ENCODE measurements at regions not wholly inside any gene's neighbourhood (a gene's known extent, or its start where the extent isn't known, plus 50 kb on each side); places are given as distances from the start of the nearest gene placed in this dataset.
A peak's percentile ranks its signal among the peaks of the same experiment; 100 is the strongest.

DNA sequence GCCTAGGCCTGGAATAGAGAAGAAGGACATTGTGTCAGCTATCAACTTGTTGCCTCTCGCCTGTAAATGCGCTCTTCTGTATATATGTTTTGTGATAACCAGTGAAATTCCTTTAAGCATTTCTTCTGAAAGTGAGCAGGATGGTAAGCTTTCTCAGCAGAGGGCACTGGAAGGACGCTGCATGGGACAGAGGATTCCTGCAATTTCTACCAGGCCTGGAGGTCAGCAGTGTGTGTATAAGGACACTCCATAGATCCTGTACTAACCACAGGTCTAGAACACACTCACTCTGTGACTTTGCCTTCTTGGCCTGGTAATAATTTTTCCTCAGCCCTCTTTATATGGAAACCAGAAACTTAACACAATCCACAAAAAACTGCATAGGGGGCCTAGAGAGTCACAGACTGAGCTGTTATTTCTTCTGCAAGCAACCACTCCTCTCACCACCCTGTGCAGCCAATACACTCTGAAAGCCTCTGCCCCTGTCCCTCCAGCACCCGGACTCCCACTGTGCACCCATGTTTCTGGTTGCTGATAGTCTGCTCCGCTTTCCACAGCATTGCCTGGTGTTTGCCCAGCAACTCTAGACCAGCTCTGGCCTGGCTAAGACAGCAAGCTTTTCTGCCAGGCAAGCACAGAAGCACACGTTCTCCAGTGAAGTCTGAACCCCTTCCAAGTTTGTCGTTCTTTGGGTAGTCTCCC is 94.0 kb upstream of the RMST start:
- Histone ChIP-seq H3K27me3 (ENCODE audit: insufficient read depth, insufficient read length) (no peaks in the 10 kb centered on the region), H3K9ac (ENCODE audit: insufficient read length, low read depth) (no peak overlapping the region), H3K4me3 (ENCODE audit: insufficient read length, low read depth) (no peak overlapping the region), H3K36me3 (ENCODE audit: insufficient read depth, insufficient read length, low read length) (no peaks in the 10 kb centered on the region), H3K9me3 (ENCODE audit: insufficient read depth, low read length) (no peaks in the 10 kb centered on the region), H3K4me1 (ENCODE audit: insufficient read depth, insufficient read length) (no peaks in the 10 kb centered on the region)
- TF ChIP-seq SUZ12 (IDR thresholded peaks at IDR 0.05; ENCODE audit: extremely low read depth, insufficient read depth, insufficient read length) = no peak
- TF ChIP-seq YY1 (IDR thresholded peaks at IDR 0.05; ENCODE audit: insufficient read depth, insufficient read length) = no peak
- TF ChIP-seq ZNF274 (IDR thresholded peaks at IDR 0.05; ENCODE audit: low read depth, low read length) = no peak
- DNase-seq (ENCODE audit: low read depth, low spot score) = no peak

DNA sequence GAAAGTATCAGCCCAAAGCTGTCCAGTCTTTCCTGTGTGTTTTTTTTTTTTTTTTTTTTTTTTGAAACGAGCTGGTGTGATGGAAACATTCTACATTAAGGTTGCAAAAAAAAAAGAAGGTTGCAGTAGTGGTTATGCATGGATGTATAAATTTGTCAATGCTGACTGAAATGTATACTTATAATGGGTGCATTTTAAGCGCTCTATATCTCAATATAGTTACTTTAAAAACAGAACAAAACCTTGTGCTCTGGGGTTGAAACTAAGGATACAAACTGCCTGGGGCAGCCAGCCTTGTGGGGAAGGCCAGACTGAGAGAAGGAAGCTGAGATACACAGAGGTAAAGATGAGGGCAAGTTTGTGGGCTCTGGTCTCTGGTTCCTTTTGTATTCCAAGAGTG is 87.3 kb upstream of the RMST start:
- TF ChIP-seq YY1 (IDR thresholded peaks at IDR 0.05; ENCODE audit: insufficient read depth, insufficient read length) = no peak
- no peak for TF ChIP-seq ZNF274 (IDR thresholded peaks at IDR 0.05; ENCODE audit: low read depth, low read length)
- no peak for TF ChIP-seq SUZ12 (IDR thresholded peaks at IDR 0.05; ENCODE audit: extremely low read depth, insufficient read depth, insufficient read length)
- no peak for DNase-seq (ENCODE audit: low read depth, low spot score)
- Histone ChIP-seq H3K27me3 (ENCODE audit: insufficient read depth, insufficient read length) (no peaks in the 10 kb centered on the region), H3K4me3 (ENCODE audit: insufficient read length, low read depth) (no peak overlapping the region), H3K9me3 (ENCODE audit: insufficient read depth, low read length) (0 out of 2 replicates have a peak, but pooled peaks cover 5% of the 10 kb centered on the region), H3K36me3 (ENCODE audit: insufficient read depth, insufficient read length, low read length) (no peaks in the 10 kb centered on the region), H3K4me1 (ENCODE audit: insufficient read depth, insufficient read length) (no peaks in the 10 kb centered on the region), H3K9ac (ENCODE audit: insufficient read length, low read depth) (no peak overlapping the region)

DNA sequence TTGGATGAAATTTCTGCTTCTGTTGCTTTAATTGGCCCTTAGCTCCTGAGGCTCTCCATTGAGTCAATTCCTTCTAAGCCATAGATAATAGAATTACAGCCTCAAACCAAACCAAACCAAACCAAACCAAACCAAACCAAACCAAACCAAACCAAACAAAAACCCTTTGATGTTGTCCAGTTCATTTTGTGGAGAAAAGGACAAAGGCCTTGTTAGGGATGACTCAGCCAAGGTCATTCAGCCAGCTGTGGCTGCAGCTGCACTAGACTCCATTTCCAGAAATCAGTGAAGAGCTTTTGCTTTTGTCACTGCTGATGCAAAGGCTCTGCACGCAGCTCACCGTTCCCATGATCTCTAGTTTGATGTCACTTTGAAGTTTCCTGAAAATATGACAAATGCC is 82.2 kb upstream of the RMST start:
- Histone ChIP-seq H3K36me3 (ENCODE audit: insufficient read depth, insufficient read length, low read length) (no peaks in the 10 kb centered on the region), H3K27me3 (ENCODE audit: insufficient read depth, insufficient read length) (no peaks in the 10 kb centered on the region), H3K4me1 (ENCODE audit: insufficient read depth, insufficient read length) (no peaks in the 10 kb centered on the region), H3K9me3 (ENCODE audit: insufficient read depth, low read length) (0 out of 2 replicates have a peak, but pooled peaks cover 22% of the 10 kb centered on the region), H3K9ac (ENCODE audit: insufficient read length, low read depth) (no peak overlapping the region), H3K4me3 (ENCODE audit: insufficient read length, low read depth) (no peak overlapping the region)
- TF ChIP-seq ZNF274 (IDR thresholded peaks at IDR 0.05; ENCODE audit: low read depth, low read length) (no peak), YY1 (IDR thresholded peaks at IDR 0.05; ENCODE audit: insufficient read depth, insufficient read length) (no peak), SUZ12 (IDR thresholded peaks at IDR 0.05; ENCODE audit: extremely low read depth, insufficient read depth, insufficient read length) (no peak)
- no peak for DNase-seq (ENCODE audit: low read depth, low spot score)

DNA sequence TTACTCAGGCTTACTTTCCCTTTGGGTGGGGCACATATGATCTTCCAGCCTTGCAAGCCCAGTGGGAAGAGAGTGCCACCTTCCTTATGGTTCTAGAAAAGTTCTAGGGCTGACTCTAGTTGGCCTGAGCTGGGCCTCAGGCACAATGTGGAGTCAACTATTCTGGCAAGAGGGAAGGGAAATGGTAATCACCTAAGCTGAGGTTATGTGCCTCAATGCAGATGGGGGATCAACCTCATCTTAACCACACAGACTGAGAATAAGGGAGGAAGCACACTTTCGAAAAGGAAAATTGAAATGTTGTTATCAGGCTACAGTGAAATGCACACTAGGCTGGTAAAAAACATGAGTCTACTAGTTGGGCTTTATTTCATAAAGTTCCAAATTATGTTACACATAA is 77.5 kb upstream of the RMST start:
- no peak for TF ChIP-seq SUZ12 (IDR thresholded peaks at IDR 0.05; ENCODE audit: extremely low read depth, insufficient read depth, insufficient read length)
- TF ChIP-seq ZNF274 (IDR thresholded peaks at IDR 0.05; ENCODE audit: low read depth, low read length) = no peak
- no peak for TF ChIP-seq YY1 (IDR thresholded peaks at IDR 0.05; ENCODE audit: insufficient read depth, insufficient read length)
- H3K4me1 ChIP-seq (ENCODE audit: insufficient read depth, insufficient read length) = no peaks in the 10 kb centered on the region
- no peak overlapping the region for H3K9ac ChIP-seq (ENCODE audit: insufficient read length, low read depth)
- no peaks in the 10 kb centered on the region for H3K27me3 ChIP-seq (ENCODE audit: insufficient read depth, insufficient read length)
- H3K36me3 ChIP-seq (ENCODE audit: insufficient read depth, insufficient read length, low read length) = no peaks in the 10 kb centered on the region
- no peak overlapping the region for H3K4me3 ChIP-seq (ENCODE audit: insufficient read length, low read depth)
- no peak for DNase-seq (ENCODE audit: low read depth, low spot score)
- H3K9me3 ChIP-seq (ENCODE audit: insufficient read depth, low read length) = 0 out of 2 replicates have a peak, but pooled peaks cover 18% of the 10 kb centered on the region

DNA sequence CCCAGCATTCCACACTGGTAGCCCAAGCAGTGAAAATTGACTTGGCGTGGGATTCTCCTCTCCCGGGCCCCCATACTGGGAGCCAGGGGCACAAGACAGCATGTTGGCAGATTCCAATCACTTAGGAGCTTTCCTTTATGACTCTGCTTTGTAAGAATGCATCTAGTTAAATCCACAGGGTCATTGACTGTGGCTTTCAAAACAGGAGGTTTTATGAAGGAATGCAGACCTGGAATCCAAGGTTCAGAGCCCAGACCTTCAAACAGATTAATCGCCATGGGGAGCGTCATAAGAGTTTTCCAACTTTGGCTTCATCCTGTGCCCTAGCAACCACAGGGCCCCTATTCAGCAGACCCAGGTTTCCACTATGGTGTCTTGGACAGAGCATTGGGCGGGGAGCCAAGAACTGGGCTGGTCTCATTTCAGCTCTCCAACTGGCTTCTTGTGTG is 76.4 kb upstream of the RMST start:
- no peaks in the 10 kb centered on the region for H3K27me3 ChIP-seq (ENCODE audit: insufficient read depth, insufficient read length)
- H3K4me3 ChIP-seq (ENCODE audit: insufficient read length, low read depth) = no peak overlapping the region
- H3K36me3 ChIP-seq (ENCODE audit: insufficient read depth, insufficient read length, low read length) = no peaks in the 10 kb centered on the region
- H3K9ac ChIP-seq (ENCODE audit: insufficient read length, low read depth) = no peak overlapping the region
- 0 out of 2 replicates have a peak, but pooled peaks cover 18% of the 10 kb centered on the region for H3K9me3 ChIP-seq (ENCODE audit: insufficient read depth, low read length)
- H3K4me1 ChIP-seq (ENCODE audit: insufficient read depth, insufficient read length) = no peaks in the 10 kb centered on the region
- TF ChIP-seq ZNF274 (IDR thresholded peaks at IDR 0.05; ENCODE audit: low read depth, low read length) (no peak), YY1 (IDR thresholded peaks at IDR 0.05; ENCODE audit: insufficient read depth, insufficient read length) (no peak), SUZ12 (IDR thresholded peaks at IDR 0.05; ENCODE audit: extremely low read depth, insufficient read depth, insufficient read length) (no peak)
- DNase-seq (ENCODE audit: low read depth, low spot score) = peak; percentile 54

DNA sequence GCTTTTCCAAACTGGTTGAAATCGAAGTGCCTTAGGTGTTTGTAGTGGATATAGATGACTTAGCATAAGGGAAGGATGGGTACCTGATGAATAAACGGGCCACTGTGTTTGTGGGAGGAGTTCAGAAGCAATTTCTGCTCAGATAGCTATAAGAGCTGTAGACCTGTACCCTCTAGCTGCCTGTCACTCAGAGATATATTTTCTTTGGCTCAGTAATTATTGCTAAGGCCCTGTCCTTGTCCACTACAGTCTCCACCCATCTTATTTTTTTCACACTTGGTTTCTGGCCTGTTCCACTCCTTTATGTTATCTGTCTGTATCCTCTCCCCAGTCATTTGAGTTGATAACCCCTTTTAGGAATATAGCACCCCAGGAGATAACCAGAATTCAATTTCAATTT is 74.8 kb upstream of the RMST start:
- H3K36me3 ChIP-seq (ENCODE audit: insufficient read depth, insufficient read length, low read length) = no peaks in the 10 kb centered on the region
- no peak for DNase-seq (ENCODE audit: low read depth, low spot score)
- no peak overlapping the region for H3K4me3 ChIP-seq (ENCODE audit: insufficient read length, low read depth)
- no peak overlapping the region for H3K9ac ChIP-seq (ENCODE audit: insufficient read length, low read depth)
- H3K9me3 ChIP-seq (ENCODE audit: insufficient read depth, low read length) = 0 out of 2 replicates have a peak, but pooled peaks cover 15% of the 10 kb centered on the region
- no peaks in the 10 kb centered on the region for H3K4me1 ChIP-seq (ENCODE audit: insufficient read depth, insufficient read length)
- TF ChIP-seq SUZ12 (IDR thresholded peaks at IDR 0.05; ENCODE audit: extremely low read depth, insufficient read depth, insufficient read length) (no peak), YY1 (IDR thresholded peaks at IDR 0.05; ENCODE audit: insufficient read depth, insufficient read length) (no peak), ZNF274 (IDR thresholded peaks at IDR 0.05; ENCODE audit: low read depth, low read length) (no peak)
- no peaks in the 10 kb centered on the region for H3K27me3 ChIP-seq (ENCODE audit: insufficient read depth, insufficient read length)

DNA sequence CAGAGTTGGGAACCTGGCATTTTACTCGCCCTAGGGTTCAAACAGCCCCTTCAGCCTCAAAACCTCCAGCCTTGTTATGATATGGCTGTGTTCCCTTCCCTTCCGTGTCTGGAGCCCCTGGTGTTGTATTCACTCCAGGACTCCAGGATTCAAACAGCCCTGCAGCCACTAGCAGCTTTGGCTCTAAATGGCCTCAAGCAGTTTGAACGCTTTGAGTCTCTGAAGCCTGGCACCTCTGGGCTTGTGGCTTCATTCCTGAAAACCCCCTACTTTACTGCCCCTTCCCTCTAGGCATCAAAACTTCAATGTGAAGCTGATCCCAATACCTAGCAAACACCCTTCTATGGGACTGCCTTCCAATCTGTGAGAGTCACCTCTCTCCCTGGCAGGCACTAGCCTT is 67.9 kb upstream of the RMST start:
- no peaks in the 10 kb centered on the region for H3K9me3 ChIP-seq (ENCODE audit: insufficient read depth, low read length)
- H3K4me3 ChIP-seq (ENCODE audit: insufficient read length, low read depth) = no peak overlapping the region
- no peaks in the 10 kb centered on the region for H3K36me3 ChIP-seq (ENCODE audit: insufficient read depth, insufficient read length, low read length)
- no peak overlapping the region for H3K9ac ChIP-seq (ENCODE audit: insufficient read length, low read depth)
- H3K4me1 ChIP-seq (ENCODE audit: insufficient read depth, insufficient read length) = peaks cover 4% of the 10 kb centered on the region
- no peaks in the 10 kb centered on the region for H3K27me3 ChIP-seq (ENCODE audit: insufficient read depth, insufficient read length)
- DNase-seq (ENCODE audit: low read depth, low spot score) = no peak
- TF ChIP-seq YY1 (IDR thresholded peaks at IDR 0.05; ENCODE audit: insufficient read depth, insufficient read length) = no peak
